ENCODE measurements at regions not wholly inside any gene's neighbourhood (a gene's known extent, or its start where the extent isn't known, plus 50 kb on each side); places are given as distances from the start of the nearest gene placed in this dataset.

- no peak for DNase-seq (ENCODE audit: insufficient read length, low spot score)
- no peak for FAIRE-seq
- no peak for TF ChIP-seq CTCF (IDR thresholded peaks at IDR 0.05; ENCODE audit: insufficient read depth, missing control alignments)
Measured at GRCh38 chr3:150170852-150171520, 200.3 kb upstream of the PFN2 start.

DNA sequence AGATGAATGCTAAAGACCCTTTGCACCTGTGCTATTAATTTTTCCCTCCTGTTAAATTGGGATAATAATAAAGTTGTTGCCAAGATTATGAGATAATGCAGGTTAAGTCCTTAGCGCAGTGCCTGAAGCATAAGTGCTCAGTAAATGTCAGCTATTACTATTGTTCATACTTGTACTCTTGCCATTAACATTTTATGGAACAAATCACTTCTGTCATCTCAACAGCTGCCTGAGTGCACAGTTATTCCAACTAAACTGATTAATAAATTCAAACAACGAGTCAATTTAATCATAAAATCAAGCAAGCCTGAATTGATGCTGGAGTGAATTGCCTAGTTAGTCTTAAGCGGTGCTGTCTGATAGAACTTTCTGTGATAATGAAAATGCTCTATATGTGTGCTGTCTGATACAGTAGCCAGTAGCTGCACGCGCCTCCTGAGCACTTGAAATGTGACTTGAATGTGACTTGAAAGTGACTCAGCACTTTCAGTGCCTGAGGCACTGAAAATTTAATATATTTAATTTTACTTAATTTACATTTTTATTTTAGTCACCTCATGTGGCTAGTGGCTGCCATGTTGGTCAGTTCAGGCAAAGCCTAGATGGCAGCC lies 198.7 kb upstream of the PFN2 start:
- TF ChIP-seq CTCF (IDR thresholded peaks at IDR 0.05; ENCODE audit: insufficient read depth, missing control alignments): no peak
- no peak for FAIRE-seq
- no peak for DNase-seq (ENCODE audit: insufficient read length, low spot score)

GRCh38 chr3:150168698-150169097 lies 198.0 kb upstream of the PFN2 start:
- FAIRE-seq (no peak), DNase-seq (ENCODE audit: insufficient read length, low spot score) (no peak)
- no peak for TF ChIP-seq CTCF (IDR thresholded peaks at IDR 0.05; ENCODE audit: insufficient read depth, missing control alignments)

DNA sequence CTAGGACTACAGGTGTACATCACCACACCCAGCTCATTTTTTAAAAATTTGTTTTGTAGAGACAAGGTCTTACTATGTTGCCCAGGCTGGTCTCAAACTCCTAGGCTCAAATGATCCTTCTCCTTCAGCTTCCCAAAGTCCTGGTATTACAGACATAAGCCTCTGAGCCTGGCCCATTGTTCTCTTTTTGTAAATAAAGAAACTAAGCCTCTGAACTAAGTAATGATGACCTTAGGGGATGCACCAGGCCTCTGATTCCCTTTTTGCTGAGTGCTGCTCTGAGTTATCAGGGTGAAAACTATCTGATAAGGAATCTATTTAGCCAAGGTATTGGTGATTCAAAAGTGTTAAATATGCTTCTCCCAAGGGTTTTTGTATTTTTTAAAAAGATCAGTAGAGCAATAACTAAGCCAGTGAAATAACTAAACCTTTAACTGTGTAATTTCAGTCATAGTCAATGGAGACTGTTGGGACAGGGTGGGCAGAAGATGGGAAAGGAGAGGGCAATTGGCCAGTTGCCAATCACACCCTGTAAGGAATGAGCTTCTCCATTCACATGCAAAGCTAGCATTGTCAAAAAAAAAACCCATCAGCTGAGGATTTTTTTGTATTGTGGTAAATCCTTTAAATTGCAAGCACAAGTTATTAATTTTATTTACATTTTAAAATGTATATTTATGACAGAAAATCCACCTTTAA lies 194.8 kb upstream of the PFN2 start:
- no peak for DNase-seq (ENCODE audit: insufficient read length, low spot score)
- TF ChIP-seq CTCF (IDR thresholded peaks at IDR 0.05; ENCODE audit: insufficient read depth, missing control alignments): no peak

GRCh38 chr3:150161011-150161410 lies 190.3 kb upstream of the PFN2 start:
- FAIRE-seq (no peak), DNase-seq (ENCODE audit: insufficient read length, low spot score) (no peak)
- TF ChIP-seq CTCF (IDR thresholded peaks at IDR 0.05; ENCODE audit: insufficient read depth, missing control alignments): no peak

More for the DNA sequence above, 194.8 kb upstream of the PFN2 start:
- no peak for FAIRE-seq

GRCh38 chr3:150158943-150159625 lies 188.4 kb upstream of the PFN2 start:
- no peak for FAIRE-seq
- TF ChIP-seq CTCF (IDR thresholded peaks at IDR 0.05; ENCODE audit: insufficient read depth, missing control alignments): no peak
- DNase-seq (ENCODE audit: insufficient read length, low spot score): no peak

All from D721Med (cell line).